KBM-7 (cell line): ENCODE measurements at regions not wholly inside any gene's neighbourhood (a gene's known extent, or its start where the extent isn't known, plus 50 kb on each side); places are given as distances from the start of the nearest gene placed in this dataset.
A peak's percentile ranks its signal among the peaks of the same experiment; 100 is the strongest.

Experiments
- DNase-seq: peaks from one replicate; pipeline ENCODE4 v3.0.0-alpha.2; 2015
- in situ Hi-C: fragments of 300-500 bp; cut with MboI; formaldehyde crosslinking; loops from 2 replicates; pipeline ENCODE4 v1.14.3; 2020; ENCODE audit warnings: low sequenced_read_pairs, low pct_unique_long_range_greater_than_20kb, mixed read lengths

- in situ Hi-C loops: no loop called here
- peak; percentile 19 for DNase-seq
These were observed 56.7 kb upstream of the GUCA2B start for GRCh38 chr1:42096554-42096953.

DNA sequence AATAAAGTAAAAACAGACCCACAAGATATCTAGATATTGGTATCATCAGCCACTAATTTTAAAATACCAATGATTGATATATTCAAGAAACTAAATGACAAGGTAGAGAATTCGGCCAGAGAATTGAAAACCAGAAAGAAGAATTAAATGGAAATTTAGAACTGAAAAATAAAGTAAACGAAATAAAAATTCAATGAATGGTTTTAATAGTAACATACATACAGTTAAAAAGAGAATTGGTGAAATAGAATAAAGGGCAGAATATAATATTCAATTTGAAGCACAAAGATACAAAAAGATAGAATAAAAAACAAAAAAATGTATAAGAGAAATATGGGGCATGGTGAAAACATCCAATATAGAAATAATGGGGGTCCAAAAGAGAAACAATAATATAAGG, 64.0 kb upstream of the GUCA2B start:
- no peak for DNase-seq
- in situ Hi-C loops: no loop called here

DNA sequence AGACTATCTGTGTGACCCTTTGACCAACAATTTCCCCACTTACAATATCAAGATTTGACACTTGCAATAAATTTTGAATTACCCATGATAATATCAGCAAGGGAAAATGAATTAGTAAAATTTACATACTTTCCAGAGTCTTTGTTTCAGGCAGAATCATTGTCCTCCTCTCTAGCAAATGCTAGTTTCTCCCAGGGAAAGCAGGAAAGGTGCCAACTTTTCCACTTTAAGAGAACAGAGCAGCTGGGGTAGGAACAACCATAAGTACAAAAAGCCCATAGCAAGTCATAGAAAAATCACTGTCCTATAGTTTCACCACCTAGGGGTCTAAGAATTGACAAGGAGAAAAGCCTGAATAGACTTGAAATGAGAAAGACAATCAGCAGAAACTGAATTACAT, 67.1 kb upstream of the GUCA2B start:
- in situ Hi-C loops: no loop called here
- no peak for DNase-seq

- in situ Hi-C loops: no loop called here
- DNase-seq: no peak
These were observed 67.6 kb upstream of the GUCA2B start for GRCh38 chr1:42085596-42085995.

- in situ Hi-C loops: no loop called here
- no peak for DNase-seq
These were observed 71.7 kb upstream of the GUCA2B start for GRCh38 chr1:42081475-42081874.

- in situ Hi-C loops: no loop called here
- no peak for DNase-seq
These were observed 78.0 kb upstream of the GUCA2B start for GRCh38 chr1:42075179-42075578.

DNA sequence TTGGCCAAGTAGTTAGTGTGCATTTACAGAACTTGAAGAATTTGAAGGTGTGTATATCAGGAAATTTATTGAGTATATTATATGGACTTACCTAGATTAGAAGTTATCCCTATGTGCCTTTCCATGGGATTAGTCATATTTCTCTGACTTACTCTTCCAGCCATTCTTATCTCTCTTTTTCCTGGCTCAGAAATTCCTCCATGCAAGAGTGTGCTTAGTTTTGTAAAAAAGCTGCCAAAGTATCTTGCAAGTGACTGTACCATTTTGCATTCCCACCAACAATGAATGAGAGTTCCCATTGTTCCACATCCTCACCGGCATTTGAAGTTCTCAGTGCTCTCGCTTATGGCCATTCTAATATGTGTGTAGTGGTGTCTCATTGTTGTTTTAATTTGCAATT, 82.2 kb upstream of the GUCA2B start:
- DNase-seq: no peak
- in situ Hi-C loops: no loop called here

GRCh38 chr1:42057800-42058199, 95.4 kb upstream of the GUCA2B start:
- no peak for DNase-seq
- in situ Hi-C loops: no loop called here

DNA sequence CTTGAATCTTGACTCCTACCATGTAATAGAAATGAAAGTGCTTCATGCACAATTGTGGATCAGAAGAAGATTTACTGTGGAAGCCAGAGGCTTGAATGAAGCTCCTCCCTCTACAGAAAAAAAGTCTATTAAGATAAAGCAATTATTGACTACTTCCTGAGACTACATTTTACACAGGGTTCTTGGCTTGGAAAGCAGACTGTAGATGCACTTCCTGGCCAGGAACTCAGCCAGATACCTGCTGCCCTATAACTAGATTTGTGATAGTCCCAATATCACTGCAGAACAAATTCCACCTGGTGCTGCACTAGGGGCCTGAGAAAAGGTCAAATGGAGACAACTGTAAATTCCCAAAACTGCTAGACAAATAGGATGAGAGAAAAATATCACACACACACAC, 96.8 kb upstream of the GUCA2B start:
- in situ Hi-C loops: no loop called here
- no peak for DNase-seq

GRCh38 chr1:42055061-42055460, 98.1 kb upstream of the GUCA2B start:
- in situ Hi-C loops: no loop called here
- no peak for DNase-seq

- in situ Hi-C loops: no loop called here
- no peak for DNase-seq
These were observed 101.0 kb upstream of the GUCA2B start for GRCh38 chr1:42052072-42052699.

GRCh38 chr1:42047508-42047880, 105.7 kb upstream of the GUCA2B start:
- DNase-seq: no peak

DNA sequence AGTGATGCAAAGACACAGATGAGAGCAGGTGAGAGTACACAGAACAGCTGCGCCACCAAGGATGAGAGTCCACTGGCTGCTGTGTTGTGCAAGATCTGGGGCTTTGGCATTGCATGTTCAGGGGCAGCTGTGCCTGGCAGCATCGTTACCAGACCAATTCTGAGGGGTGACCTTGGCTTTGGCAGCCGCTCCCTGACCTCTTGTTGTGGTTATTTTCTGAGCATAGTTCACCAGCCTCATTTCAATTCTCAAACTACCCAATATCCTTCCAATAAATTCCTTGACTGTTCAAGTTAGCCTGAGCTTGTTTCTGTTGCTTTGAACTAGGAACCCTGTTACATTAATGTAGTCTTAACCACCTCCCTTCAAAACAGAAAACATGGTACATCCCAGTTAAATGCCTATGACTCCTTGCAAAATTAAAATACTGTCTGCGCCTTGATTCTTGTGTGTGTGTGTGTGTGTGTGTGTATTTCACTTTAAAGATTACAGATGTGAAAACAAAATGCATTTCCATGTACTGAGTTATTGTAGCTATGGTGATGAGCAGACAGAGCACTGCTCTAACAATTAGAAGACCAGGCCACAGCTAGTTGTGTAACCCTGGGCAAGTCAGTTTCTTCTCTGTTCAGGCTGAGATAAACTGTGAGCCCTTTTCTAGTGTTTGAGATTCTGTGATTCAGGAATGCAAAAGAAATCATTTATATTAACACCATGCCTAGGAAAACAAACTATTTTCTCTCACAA, 106.3 kb upstream of the GUCA2B start:
- in situ Hi-C loops: no loop called here
- DNase-seq: no peak

More at GRCh38 chr1:42047508-42047880, 105.7 kb upstream of the GUCA2B start:
- in situ Hi-C loops: no loop called here

- in situ Hi-C loops: no loop called here
These were observed 108.9 kb upstream of the GUCA2B start for GRCh38 chr1:42044346-42044745.

DNA sequence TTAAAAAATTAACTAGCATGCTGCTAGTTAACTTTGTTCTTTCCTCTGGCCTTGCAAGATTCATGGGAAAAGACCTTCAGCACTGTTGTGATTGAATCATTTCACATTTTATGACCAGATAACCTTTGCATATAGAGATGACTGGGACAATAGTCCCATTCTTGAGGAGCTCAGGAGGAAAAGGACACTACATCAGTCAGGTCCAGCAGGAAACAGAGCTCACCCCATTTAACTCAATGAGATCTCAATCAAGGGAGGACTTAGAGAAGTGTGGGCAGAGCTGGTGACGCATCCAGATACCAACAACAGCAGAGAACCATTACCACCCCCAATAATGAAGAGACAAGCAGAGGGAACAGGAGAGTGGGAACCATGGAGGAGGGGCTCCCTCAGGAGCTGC, 109.4 kb upstream of the GUCA2B start:
- in situ Hi-C loops: no loop called here
- no peak for DNase-seq

More at GRCh38 chr1:42044346-42044745, 108.9 kb upstream of the GUCA2B start:
- no peak for DNase-seq

DNA sequence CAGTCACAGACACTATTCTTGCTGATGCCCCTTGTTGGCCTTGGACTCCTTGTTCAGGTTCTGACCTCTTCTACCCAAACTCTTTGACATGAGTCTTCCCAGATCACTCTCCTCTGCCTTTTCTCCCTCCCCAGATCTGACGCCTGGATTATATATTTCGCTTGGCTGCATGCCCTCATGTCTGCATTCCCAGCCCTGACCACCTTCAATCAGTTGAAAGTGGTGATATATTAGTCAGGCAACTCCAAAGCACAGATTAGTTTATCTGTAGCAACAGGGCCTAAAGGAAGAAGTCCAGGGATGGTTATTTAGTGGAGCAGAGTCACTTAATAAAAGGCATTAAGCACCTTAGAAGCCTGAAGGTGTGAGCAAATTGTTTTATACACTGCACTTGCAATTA, 110.0 kb upstream of the GUCA2B start:
- no peak for DNase-seq
- in situ Hi-C loops: no loop called here

- in situ Hi-C loops: no loop called here
These were observed 112.2 kb upstream of the GUCA2B start for GRCh38 chr1:42041031-42041430.

DNA sequence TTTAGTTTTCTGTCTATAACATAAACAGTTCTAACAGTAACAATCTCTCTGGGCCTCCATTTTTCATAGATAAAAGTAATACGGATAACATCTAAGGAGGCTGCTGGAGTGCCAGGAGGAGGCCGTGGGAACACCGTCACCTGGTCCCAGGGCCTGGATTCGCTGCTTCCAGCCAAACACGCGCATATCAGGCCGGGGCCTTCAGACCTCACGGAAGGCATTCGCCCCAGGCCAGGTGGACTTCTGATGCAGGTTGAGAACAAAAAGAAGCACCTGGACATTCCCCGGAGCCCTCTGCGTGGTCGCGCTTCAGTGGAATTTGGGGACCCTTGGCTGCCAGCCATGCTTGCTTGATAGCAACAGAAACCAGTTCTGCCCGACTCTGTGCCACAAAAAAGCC, 113.1 kb upstream of the GUCA2B start:
- in situ Hi-C loops: no loop called here
- DNase-seq: no peak

More at GRCh38 chr1:42041031-42041430, 112.2 kb upstream of the GUCA2B start:
- DNase-seq: no peak

GRCh38 chr1:42038261-42038660, 114.9 kb upstream of the GUCA2B start:
- no peak for DNase-seq
- in situ Hi-C loops: no loop called here

DNA sequence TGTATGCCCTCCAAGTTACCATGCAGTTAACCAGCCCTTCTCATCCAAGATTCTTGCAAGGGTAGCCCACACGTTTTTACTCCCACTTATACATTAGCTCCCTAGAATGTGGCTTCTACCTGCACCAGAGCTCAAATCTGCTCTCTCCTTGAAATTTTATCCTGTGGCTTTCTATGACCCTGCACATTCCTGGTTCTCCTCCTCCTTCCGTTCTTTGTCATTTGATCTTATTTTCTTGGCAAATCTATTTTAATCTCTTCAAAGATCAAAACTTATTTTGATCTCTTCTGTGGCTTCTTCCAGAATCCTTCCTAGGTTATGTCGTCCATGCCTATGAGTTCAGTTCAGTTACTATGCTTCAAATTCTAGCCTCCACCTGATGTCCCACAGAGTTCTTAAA, 115.6 kb upstream of the GUCA2B start:
- no peak for DNase-seq
- in situ Hi-C loops: no loop called here

DNA sequence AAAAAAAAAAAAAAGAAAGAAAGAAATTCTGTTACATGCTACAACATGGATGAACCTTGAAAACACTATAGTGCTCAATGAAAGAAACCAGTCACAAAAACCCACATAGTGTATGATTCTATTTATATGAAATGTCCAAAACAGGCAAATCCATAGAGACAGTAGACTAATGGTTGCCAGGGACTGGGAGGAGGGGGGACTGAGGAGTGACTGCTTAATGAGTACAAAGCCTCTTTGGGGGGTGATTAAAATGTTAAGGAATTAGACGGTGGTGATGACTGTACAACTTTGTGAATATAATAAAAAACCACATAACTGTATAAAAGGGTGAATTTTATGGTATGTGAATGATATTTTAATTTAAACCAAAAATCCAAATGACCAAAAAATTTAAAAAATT, 116.0 kb upstream of the GUCA2B start:
- in situ Hi-C loops: no loop called here
- no peak for DNase-seq
